ENCODE measurements at regions not wholly inside any gene's neighbourhood (a gene's known extent, or its start where the extent isn't known, plus 50 kb on each side); places are given as distances from the start of the nearest gene placed in this dataset.

DNA sequence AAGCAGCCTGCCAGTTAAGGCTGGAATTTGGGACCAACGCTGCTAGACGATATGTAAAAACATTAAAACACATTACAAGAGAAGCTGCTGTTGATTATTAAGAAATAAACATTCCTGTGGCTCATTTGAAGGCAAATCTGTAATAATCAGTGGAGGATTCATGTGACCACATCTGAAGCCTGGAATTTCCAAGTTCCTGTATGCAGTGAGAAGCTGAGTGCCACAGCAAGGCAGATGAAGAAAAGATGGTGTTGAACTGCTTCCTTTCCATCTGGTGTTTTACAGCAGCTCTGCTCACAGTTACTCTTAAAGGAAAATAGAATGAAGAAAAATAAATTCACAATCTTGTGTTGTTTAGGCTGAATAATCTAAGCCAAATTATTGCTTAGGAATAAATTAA is 139.3 kb upstream of the ROBO2 start:
- no peak for TF ChIP-seq EZH2 (IDR thresholded peaks at IDR 0.05; ENCODE audit: borderline replicate concordance, low read depth, low read length, severe bottlenecking)
- no peak for TF ChIP-seq CTCF (IDR thresholded peaks at IDR 0.05; ENCODE audit: borderline replicate concordance, extremely low read depth, low read length, poor library complexity, severe bottlenecking)

Measured in DND-41 (cell line).